NCI-H1694 treated with DMSO at 0.1 percent for 48 hours (cell line): ENCODE measurements at regions not wholly inside any gene's neighbourhood (a gene's known extent, or its start where the extent isn't known, plus 50 kb on each side); places are given as distances from the start of the nearest gene placed in this dataset.

ENCODE experiments used
- DNase-seq: peaks from one replicate; lab custom pipeline; 2025; lab: John Stamatoyannopoulos, UW

DNA sequence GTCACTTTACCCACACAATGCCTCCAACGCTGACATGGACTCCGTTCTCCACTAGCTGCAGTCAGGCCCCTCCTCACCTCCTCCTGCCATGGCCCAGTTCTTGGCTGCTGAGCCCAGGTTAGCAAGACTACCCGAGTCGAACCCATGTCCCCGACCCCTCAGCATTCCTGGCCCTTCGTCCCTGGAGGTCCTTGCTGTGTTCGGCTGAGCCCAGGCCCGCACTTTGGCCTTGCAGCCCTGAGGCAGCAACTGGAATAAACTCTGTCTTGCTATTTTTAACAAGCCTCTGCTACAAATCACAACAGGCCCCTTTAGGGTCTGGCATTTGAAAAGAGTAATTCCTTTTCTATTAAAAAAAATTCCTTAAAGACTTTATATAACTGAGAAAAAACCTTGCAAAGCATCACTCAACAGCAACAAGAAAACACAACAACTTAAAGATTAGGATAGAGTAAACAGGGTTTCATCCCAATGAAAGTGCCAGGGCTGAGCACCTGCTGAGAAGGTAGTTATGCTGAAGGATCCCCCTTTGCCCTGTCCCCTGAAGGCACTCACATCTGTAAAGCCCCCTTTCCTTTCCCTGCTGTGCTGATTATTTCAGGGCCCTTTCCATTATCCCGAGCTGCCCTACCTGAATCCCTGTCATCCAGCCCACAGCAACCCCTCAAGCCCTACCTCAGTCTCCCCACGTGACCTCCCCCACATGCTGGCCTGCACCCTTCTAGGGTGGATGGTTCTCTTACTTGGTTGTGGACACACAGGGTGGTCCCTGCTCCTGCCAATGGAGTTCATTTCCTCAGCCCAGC is 120.0 kb upstream of the SNTG2 start:
- DNase-seq = no peak

DNA sequence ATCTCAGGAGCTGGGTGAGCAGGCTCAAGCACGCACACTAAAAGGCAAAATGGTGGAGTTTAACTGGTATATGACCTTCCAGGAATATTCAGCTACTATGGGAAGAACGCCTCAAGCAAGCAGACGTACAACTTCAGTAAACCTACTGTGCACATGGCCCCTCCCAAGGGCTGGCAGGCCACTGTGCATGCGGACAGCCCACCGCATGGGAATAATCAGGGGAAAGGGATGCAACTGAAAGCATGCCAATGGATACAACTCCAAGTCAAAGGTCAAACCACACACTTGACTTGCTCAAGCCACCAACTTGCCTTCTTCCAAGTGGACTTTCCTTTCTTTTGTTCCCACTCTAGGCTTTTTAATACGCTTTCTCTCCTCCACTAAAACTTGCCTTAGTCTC is 121.6 kb upstream of the SNTG2 start:
- no peak for DNase-seq

DNA sequence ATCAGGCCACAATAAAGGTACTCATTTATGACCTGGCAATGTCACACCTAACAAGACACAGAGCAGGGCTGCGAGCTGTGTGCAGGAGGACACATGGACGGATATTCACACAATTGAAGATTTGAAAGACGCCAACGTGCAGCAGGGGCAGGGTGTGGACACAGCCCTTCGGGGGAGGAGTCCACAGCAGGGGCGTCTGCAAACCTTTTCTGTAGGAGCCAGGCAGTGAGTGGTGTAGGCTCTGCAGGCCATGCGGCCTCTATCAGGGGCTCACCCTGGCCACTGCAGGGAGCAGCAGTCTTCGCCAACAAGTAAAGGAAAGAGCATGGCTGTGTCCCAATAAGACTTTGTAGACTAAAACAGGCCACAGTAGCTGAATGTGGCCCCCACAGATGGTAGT is 125.7 kb upstream of the SNTG2 start:
- DNase-seq = no peak

- DNase-seq = no peak
Observed at GRCh38 chr2:824524-824923, 126.1 kb upstream of the SNTG2 start.

DNA sequence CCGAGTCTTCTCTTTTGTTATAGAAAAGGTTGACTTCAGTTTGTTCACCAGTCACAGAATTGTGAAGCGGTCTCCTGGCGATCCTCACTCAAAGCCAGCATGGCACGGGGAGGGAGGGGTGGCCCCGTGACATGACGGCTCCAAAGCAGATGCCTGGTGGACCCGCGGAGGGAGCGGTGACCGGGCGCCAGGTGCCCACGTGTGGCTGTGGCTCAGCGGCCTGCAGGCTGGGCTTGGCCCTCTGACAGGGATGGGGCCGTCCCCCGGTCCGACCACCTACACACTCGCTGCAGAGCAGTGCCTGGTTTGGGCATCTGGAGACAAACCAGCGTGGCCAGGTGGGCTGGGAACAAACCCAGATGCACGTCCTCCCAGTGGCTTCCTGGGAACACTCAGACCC is 129.1 kb upstream of the SNTG2 start:
- no peak for DNase-seq

DNA sequence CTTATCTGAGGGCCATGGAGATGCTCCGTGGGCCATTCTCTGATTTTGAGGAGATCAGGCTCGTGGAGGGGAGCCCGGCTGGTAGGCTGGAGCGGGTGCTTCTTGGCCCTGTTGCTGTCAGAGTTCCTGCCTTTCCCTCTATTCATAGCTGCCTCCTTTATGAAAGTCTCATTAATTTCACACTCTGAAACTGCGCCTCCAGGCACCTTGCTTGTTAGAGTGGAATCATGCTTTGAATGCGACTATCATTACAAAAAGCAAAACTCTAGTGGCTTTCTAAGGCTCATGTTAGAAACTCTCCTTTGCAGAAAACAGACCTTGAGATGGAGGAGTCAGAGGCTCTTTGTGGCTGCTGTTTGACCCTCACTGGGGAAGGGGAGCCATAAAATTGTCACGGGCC is 131.0 kb upstream of the SNTG2 start:
- no peak for DNase-seq

DNA sequence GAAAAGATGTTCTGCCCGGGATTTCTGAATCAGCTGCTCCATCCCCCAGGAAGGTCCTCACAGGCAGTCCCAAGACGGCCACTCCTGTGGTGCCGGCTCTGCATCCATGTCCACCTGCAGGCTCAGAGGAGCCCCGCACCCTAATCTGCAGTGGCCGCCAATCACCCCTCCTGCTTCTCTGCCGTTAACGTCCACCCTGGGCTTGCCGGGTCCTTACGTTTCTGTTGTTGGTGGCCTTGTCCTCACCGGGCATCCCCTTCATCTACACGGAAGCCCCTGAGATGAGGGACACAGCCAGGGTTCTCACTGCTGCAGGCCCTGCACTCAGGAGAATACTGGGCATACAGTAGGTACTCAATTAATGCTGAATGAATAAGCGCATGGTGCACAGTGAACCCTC is 131.5 kb upstream of the SNTG2 start:
- DNase-seq = no peak

DNA sequence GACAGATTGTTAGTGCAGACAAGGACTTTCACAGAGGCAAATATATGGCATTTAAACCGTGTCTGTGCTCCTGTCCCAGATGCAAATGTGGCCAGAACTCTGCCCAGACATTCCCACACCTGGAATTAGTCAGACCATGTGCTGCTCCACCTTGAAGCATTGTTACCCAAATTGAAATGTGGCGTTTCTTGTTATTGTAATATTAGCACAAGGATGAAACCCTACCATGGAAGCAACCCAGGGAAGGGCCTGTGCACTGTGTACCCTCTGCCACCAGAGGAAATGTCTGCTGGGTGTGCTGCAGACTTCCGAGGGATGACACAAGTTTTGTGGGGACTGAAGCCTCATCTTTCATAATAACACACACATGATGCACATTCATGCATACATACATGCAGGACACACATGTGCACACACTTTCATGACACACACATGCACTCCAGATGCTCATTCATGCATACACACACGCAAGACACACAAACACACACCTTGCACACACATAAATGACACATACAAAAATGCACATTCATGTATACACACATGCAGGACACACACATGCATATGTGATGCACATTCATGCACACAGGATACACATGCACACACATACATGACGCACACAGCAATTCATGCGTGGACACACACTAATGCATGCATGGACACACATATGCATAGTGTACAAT is 133.2 kb upstream of the SNTG2 start:
- no peak for DNase-seq

- no peak for DNase-seq
Observed at GRCh38 chr2:816278-816677, 134.4 kb upstream of the SNTG2 start.

DNA sequence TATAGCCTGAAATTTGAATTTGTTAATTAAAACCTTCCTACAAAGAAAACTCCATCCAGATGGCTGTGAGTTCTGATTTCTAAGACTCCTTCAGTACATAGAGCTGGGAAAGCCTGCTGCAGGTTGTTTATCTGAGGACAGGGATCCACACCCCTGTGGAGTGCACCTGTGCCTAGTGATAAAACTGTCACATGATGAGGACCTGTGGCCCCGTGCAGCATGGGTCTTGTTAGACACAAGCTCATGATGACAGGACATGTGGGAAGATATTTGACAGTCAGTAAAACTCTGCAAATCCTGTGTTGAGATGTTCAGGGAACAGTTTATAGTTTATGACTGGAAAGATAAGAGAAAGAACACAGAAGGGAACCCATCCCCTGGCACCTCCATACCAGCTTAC is 133.2 kb upstream of the TMEM18 start:
- DNase-seq = no peak

GRCh38 chr2:807300-807699 is 130.1 kb upstream of the TMEM18 start:
- DNase-seq = no peak

DNA sequence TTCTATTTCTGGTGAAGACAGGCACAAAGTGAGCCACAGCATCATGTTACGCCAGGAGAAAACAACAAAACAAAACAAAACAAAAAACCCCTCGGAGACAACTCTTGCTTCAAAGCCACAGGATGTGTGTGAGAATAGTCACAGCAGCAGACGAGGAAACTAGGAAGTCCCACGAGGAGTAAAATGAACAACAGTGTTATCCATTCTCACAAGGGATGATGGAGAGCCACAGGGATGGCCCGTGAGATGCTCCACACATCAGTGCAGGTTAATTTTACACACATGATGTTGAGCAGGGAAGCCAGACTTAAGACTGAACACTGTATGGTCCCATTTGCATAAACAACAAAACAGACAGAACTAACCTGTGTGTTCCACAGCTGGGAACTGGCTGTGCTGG is 128.5 kb upstream of the TMEM18 start:
- no peak for DNase-seq

GRCh38 chr2:797993-798392 is 120.8 kb upstream of the TMEM18 start:
- DNase-seq = no peak

- DNase-seq = no peak
Observed at GRCh38 chr2:797556-797955, 120.3 kb upstream of the TMEM18 start.

GRCh38 chr2:796141-796985 is 119.2 kb upstream of the TMEM18 start:
- DNase-seq = no peak

DNA sequence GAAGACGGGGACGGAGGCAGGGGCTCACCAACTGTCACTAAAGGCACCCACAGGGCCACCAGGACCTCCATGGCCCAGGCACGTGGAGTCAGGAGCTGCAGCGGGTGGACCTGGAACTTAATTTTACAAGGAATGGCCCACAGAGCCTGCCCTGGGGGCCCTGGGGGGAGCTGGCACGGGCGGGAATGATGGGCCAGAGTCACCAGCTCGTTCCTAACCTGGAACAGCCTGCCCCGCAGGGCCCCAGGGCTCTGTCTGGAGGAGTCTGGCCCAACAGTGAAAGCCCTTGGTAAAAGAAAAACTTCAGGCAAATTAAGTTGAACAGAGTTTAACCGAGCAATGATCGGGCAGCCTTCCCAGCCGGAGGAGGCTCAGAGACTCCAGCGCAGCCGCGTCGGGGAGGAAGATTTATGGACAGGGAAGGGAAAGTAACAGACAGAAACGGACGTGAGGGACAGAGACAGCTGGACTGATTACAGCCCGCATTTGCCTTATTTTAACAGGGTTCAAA is 118.4 kb upstream of the TMEM18 start:
- DNase-seq = no peak

GRCh38 chr2:794554-795241 is 117.5 kb upstream of the TMEM18 start:
- DNase-seq = no peak

DNA sequence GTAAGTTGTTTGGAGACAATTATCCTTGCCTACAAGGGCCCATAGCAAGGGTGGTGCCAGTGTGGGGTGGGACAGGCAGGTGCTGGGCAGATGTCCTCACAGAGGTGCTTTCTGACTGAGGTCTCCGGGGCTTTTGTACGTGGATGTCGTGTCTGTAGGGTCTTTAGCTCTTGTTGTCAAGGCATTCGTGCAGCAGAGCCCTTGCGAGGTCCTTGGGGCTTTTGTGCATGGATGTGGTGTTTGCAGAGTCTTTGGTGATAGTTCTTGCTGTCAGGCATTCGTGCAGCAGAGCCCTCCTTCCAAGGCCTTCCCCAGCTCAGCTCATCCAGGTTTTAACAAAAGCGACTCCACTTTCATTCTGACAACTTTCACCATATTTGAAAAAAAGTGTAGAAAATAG is 116.0 kb upstream of the TMEM18 start:
- no peak for DNase-seq

DNA sequence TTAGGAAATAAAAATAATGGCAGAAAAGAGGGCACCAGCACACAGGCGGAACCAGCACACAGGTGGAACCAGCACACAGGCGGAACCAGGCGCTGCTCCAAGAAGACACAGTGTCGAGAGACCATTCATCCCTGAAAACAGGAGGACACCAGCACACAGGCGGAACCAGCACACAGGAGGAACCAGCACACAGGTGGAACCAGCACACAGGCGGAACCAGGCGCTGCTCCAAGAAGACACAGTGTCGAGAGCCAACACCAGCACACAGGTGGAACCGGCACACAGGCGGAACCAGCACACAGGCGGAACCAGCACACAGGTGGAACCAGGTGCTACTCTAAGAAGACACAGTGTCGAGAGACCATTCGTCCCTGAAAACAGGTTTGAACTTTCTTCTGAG is 115.5 kb upstream of the TMEM18 start:
- DNase-seq = no peak

GRCh38 chr2:790634-791245 is 113.5 kb upstream of the TMEM18 start:
- no peak for DNase-seq

GRCh38 chr2:790081-790480 is 112.9 kb upstream of the TMEM18 start:
- DNase-seq = no peak

DNA sequence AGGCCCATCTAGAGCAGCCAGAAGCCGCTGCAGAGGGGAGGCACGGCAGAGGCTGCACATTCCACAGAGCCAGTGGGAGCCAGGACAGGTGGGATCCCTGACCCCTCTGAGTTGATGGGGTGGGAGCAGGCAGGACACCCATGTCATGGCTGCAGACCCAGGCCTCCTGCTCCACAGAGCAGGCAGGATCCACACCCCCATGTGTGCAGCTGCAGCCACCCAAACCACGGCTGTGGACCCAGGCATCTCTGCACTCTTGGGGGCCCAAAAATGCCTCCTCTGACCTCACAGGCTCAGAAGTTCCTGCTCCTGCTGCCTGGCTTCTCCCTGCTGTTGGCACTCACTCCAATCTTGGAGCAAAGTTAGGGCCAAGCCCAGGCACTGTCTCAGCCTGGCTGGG is 112.3 kb upstream of the TMEM18 start:
- no peak for DNase-seq
